ENCODE measurements at regions not wholly inside any gene's neighbourhood (a gene's known extent, or its start where the extent isn't known, plus 50 kb on each side); places are given as distances from the start of the nearest gene placed in this dataset.

GRCh38 chr4:183853548-183853940 lies 51.6 kb upstream of the STOX2 start:
- no peak for DNase-seq
